Dermis blood vessel endothelial cell (primary cell): ENCODE measurements at regions not wholly inside any gene's neighbourhood (a gene's known extent, or its start where the extent isn't known, plus 50 kb on each side); places are given as distances from the start of the nearest gene placed in this dataset.
A peak's percentile ranks its signal among the peaks of the same experiment; 100 is the strongest.
"Not testable (repeated sequence)": the region's sequence is repeated elsewhere in the genome, so short reads cannot be mapped to it uniquely, and the experiment has no call there.

ENCODE experiments used
- DNase-seq: peaks from one replicate; pipeline ENCODE4 v3.0.0; 2010

DNA sequence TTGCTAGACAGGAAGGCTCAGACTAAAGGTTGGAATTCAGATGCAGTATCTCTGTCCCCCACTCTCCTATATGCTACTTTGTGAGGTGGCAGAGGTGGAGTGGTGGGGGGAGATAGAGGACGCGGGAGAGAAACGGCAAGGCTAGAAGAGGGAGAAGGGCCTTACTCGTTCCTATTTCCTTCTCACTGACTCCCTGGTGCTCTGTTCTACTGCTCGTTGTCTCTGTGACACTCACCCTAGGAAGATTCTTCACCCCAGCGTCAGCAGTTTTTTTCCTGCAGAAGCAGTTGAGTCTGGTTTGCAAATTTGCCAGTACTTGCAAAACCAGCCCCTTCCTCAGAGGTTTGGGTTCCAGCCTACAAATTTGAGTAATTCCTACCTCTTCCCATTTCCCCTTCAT is 801.1 kb upstream of the SLC35B3 start:
- no peak for DNase-seq

DNA sequence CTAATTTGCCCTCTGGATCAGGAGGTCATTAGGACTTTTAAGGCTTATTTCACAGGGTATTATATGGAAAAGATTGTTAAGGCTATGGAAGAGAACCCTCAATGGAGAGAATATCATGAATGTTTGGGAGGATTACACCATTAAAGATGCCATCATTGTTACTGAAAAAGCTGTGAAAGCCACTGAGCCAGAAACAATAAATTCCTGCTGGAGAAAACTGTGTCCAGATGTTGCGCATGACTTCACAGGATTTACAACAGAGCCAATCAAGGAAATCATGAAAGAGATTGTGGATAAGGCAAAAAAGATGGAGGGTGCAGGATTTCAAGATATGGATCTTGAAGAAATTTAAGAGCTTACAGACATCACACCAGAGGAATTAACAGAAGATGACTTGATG is 798.3 kb upstream of the SLC35B3 start:
- DNase-seq: no peak

DNA sequence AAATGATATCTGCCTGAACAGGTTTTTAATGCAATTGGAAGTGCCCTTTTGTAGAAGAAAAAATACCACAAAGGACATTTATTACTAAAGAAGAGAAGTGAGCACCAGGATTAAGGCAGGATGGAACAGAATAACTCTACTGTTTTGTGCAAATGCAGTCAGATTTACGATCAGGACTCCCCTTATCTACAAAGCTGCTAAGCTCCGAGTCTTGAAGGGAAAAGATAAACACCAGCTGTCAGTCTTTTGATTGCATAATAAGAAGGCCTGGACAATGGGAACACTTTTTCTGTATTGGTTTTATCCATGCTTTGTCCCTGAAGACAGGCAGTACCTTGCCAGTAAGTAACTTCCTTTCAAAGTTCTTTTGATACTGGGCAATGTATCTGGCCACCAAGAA is 797.9 kb upstream of the SLC35B3 start:
- no peak for DNase-seq

DNA sequence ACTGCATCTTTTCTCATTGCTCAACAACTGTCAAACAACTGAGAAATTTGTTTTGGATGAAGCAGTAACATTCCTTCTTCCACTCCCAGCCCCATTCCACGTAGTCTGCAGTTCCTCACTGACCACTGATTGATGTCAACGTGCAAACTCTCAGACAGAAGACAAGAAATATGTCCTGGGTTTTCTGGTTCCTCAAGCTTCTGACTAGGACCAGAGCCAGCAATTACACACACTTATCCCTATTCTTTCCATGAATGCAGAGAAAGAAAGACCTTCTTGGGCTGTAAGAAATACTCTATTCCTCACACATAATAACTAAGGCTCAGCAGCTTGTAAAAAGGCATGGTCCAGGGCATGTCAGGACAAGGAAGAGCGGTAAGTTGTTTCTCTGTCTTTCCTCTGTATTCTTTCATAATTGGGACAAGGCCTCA is 790.1 kb upstream of the SLC35B3 start:
- DNase-seq: no peak

DNA sequence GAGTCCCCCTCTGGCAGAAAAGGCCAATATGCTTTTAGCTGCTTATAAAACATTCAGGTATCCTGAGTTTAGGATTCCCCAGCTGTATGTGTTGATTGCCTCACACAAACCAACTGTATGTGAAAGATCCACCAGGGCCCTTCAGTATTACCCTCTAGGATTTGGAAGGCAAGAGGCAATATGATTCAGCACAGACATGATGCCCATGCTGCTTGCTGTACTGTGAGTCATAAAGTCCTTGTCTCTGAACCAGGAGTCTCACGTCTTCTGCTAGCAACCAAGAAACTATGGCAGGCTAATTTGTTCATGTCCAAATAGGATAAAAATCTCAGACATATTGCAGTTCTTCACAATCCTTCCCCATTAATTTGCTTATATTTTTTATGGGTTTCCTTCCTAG is 789.2 kb upstream of the SLC35B3 start:
- DNase-seq: no peak

DNA sequence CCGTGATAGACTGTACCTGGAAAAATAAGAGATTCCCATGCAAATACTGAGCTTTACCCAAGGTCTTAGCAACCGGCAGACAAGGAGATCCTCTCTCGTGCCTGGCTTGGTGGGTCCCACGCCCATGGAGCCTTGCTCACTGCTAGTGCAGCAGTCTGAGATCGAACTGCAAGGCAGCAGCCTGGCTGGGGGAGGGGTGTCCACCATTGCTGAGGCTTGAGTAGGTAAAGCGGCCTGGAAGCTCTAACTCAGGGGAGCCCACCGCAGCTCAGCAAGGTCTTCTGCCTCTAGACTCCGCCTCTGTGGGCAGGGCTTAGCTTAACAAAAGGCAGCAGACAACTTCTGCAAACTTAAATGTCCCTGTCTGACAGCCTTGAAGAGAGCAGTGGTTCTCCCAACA is 778.4 kb upstream of the SLC35B3 start:
- DNase-seq: not testable (repeated sequence)

DNA sequence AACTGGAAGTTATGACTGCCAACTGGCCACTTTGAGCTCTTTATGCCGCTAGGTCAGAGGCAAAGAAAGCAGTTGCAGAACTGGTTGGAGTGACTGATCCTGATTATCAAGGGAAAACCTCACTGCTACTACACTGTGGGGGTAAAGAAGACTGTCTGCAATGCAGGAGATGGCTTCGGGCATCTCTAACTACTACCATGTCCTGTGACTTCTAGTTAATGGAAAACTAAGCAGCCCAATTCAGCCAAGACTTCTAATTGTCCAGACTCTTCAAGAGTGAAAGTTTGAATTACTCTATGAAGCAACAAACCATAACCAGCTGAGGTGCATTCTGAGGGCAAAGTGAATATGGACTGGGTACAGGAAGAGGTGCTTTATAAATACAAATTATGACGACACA is 773.6 kb upstream of the SLC35B3 start:
- DNase-seq: no peak

DNA sequence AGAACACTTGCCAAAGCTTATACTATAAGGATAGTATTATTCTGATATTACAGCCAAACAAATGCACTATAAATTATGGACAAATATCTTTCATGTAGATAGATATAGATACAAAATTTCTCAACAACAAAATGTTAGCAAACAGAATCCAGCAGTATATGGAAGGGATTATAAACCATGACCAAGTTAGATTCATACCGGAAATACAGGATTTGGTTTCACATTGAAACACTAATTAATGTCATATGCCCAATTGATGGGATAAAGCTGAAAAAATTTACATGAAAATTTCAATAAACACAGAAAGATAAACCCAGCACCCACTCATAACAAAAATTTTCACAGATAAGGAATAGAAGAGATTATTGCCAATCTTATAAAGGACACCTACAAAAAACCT is 770.3 kb upstream of the SLC35B3 start:
- DNase-seq: no peak

DNA sequence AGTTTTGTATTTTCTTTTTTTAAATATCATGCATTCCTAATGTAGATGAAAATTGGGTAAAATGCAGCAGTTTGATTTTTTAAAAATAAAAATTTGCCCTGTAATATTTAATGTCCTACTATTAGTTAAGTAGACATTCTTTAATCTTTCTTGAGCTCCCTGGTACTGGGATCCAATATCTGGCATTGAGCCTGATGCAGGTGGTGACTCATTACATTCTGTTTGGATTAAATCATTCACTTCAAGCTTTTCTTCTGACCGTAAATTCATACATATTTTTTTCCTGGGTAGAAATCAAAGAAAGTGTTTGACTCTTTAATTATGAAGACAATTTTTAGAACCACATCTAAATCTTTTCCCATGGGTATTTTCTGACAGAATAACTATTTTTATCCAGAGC is 768.8 kb upstream of the SLC35B3 start:
- peak; percentile 64 for DNase-seq

DNA sequence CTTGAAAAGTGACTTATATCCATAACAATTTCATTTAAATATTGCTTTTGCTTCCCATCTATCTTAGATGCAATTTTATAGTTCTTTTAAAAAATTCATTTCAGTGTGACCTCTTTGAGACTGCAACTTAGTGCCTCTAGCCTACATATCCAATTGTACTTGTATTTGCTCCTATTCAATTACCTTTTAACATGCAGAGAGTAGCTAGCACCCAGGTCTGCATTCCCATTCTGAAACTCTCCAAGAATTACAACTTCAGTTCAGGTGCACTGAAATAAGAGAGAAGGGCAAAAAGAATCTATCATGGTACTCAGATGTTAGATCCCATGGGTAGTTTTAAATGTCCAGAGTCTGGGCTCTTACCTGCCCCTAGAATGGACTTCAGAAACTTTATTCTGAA is 765.4 kb upstream of the SLC35B3 start:
- DNase-seq: no peak

DNA sequence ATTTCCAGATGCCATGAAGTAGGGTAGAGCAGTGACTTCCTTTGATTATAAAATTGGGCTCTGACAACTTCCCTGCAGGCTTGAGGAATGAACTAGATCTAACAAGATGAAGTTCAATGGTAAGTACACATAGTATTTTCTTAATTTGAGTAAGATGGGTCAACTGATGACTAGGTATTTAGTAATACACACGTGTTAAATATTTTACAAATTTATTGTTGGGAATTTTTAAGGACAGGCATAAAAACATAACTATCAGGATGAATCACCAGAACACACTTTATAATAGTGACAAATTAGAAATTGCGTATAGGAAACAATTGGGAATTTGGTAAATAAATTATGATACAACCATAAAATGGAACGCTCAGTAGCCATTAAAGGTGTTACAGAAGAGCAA is 762.4 kb upstream of the SLC35B3 start:
- DNase-seq: no peak

DNA sequence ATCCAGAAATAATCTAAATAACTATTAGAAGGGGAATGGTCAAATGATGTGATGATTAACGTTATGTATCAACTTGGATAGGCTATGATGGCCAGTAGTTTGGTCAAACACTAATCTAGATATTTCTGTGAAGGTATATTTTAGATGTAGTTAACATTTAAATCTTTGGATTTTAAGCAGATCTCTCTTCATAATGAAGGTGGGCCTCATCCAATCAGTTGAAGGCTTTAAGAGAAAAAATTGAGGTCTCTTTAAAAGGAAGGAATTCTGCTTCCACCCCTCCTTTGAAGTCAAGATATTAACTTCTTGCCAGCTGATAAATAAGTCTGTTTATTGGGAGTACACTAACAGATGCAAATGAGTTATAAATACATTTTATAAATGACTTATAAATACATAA is 760.0 kb upstream of the SLC35B3 start:
- no peak for DNase-seq

DNA sequence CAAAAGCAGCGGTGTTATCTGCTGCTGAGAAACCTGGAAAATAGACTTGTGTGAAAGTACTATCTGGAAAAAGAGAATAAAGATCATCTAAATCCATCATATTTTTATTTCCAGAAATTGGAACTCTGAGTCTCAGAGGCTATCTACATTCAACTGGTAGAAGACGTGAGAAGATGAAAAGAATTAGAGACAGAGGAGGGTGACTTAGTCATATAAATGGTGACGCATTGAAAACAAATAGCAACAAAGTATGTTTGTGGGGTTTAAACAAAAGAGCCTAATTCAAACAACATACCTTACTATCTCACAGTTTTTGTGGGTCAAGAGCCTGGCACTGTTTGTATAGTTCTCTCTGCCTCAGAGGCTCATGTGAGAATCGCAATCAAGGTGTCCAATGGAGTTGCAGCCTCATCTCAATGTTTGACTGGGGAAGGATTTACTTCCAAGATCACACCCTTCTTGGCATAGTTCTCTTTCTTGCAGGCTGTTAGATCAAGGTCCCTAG is 757.1 kb upstream of the SLC35B3 start:
- no peak for DNase-seq

DNA sequence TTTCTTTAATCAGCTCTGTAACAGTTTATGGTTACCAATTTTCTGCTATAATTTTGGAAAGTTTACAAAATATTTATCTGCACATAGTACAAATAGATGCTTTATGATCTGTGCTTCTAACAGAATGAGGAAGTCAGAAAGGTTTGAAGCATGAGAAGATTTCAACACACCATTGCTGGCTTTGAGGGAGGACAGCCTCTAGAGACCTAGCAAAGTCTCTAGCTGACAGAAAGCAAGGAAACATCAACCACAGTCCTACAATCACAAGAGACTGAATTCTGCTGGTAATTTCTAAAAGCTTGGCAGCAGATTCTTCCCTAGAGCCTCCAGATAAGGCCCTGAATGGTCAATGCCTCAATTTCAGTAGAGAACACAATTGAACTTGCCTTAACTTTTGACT is 750.8 kb upstream of the SLC35B3 start:
- DNase-seq: no peak

DNA sequence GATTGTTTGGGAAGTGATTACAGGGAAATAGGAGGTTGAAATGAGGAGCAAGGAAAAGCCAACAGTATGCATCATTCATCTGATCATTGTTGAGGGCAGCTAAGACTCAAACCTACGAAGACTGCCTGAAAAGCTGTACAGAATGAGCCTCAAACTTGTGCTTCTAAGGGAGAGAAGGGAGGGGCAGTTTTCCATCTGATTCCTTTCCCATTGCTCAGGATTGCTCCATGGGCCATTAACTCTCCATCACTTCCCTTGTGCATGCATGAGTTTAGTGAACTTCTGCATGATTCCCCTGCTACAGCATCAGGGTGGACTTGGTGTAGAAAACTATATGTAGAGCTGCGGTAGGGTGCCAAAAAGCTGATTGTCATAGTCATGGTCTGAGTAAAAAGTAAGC is 742.7 kb upstream of the SLC35B3 start:
- no peak for DNase-seq

DNA sequence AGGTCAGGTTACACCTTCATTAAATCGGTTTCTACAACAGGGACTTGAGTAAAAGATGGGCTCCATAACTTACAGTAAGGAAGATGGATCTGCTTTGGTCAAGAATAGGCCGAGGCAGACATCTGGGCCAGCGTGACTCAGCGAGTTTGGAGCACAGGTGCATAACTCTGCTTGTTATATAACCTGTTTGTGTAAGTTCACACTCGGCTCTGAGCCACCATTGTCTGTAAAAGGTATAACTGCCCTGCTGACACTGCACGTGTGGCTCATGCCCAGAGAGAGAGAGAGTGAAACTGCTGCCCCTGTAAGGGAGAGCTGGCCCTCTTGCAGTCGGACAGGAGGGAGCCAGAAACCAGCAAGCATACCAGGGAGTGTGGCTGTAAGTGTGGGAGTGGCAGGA is 737.9 kb upstream of the SLC35B3 start:
- no peak for DNase-seq

DNA sequence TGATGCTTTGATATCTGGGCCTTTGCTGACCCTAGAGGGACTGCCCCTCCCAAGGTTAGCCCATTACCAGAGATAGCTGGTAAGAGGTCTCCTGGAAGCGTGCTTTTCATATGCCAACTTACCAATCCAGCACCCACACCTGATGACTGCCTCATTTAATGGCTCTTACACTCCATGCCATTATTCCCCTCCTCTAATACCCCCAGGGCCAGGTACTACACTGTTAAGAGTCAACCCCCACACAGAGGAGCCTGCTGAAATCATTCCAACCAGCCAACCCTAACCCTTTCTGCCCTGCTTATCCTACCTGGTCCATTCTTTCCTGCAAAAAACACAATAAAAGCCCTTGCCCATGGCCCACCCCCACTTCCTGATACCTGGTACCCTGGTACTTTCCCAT is 736.8 kb upstream of the SLC35B3 start:
- no peak for DNase-seq

DNA sequence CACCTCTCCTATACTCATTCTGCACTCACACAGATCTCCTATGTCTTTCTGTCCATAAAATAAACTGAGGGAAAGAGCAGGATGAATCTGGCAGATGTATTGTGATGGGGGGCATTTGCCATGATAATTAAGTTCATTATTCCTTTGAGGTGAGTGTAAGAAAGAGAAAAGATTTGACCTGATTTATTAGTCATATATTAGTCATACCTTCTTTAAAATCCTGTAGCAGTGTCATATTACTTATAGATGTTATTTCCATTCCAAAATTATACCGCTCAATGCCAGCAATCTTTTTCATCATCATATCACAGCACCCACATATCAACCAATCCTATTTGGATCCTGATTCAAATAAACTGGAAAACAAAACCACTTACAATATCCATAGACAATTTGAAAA is 733.3 kb upstream of the SLC35B3 start:
- no peak for DNase-seq

DNA sequence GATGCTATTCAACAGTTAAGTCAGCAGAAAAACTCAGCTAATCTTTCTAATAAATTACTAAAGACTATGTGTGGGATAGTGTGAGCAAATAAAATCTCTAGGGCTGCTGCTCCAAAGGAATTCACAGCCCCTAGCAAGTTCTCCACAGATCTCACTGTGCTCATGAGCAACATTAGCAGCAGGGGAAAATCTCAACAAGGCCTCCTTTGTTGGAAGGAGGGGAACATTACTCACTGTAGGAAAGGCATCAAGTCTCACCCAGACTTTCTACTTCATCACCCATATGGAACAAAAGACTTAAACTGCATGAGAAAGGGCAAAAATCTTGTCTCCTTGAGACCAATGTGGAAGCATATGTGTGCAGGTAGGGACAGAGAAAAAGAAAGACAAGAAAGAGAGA is 726.4 kb upstream of the SLC35B3 start:
- DNase-seq: no peak

DNA sequence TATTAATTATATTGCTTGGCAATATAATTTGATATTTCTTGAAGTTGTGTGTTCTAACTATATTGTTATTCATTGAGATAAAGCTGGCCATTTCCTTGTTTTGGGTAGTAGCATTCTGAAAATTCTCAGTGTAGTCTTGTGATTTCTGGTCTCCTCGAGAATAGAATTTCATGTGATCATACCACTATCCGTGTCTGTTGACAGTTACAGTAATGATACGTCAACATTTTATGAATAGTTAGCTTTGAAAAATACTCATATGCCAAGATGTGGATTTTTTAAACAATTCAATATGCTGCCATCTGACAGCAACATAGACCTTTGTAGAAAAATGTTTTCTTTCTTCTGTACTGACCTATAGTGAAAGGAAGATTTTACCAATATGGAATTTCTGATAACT is 723.7 kb upstream of the SLC35B3 start:
- DNase-seq: no peak

DNA sequence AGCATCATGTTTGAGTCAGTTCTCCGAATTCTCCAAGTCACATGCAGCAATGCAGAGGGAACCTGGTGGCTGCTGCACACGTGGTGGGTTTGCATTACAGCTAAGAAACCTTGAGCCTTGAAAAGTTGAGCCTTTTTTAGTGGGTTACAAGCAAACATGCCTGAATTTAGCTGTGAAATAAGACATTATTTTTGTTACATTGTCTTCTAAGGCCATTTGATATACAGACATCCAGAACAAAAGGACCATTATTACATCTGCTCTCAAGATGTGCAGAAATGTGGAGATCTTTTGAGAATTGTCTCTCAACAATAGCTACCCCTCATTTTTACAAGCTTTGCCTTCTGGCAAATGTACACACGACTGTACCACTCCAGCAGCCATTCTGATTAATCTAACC is 720.5 kb upstream of the SLC35B3 start:
- DNase-seq: no peak

DNA sequence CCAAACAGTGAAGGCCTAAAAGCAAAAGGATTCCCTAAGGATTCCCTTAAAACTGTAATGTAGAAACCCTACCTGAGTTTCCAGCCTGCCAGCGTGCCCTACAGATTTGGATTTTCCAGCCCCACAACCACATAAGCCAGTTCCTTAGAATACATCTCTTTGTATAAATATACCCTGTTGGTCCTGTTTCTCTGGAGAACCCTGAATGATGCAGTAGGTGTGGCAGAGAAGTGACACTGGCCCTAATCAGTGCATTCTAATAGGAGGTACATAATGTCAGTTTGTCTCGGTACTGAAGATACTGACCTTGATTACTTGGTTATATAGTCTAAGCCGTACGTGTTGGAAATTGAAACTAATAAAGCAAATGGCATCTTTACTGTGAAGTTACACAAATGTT is 707.8 kb upstream of the SLC35B3 start:
- DNase-seq: no peak

DNA sequence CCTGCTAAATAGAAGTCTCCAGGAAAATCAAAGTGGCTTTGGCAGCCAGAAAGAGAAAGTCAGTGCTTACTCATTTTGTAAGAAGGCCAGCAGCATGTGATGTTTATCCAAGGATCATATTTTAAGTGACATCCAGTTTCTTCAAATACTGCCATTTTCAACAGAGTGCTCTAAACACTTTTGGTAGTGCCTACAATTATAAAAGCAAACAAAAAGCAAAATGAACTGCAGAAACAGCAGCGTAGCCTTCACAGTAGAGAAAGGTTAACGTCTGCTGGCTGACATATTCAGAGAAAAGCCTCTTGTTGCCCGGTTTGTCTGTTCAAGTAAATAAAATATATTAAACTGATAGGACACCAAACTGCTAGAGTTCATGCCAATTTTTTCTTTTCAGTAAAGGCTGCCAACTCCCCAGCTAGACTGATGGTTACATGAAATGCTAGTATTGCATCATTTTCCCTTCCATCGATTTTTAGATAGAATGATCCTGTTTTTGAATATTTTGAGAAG is 705.7 kb upstream of the SLC35B3 start:
- no peak for DNase-seq

DNA sequence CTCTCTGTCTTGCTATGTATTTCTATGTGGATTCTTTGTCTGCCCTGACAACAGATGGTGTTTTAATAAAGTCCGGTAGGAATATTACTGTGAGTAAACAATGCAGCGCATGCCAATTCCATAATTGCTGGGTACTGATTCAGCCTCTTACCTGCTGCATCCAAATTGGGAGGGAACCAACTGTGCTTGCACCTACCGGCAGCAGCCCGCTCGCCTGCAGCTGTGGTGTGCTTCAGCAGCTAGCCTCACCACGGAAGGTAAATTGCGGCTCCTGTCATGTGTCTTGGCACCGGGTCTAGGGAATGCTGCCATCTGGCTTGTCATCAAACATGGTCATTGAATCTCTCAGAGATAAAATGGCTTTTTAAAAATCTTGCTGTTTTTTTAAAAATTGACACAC is 704.8 kb upstream of the SLC35B3 start:
- no peak for DNase-seq

DNA sequence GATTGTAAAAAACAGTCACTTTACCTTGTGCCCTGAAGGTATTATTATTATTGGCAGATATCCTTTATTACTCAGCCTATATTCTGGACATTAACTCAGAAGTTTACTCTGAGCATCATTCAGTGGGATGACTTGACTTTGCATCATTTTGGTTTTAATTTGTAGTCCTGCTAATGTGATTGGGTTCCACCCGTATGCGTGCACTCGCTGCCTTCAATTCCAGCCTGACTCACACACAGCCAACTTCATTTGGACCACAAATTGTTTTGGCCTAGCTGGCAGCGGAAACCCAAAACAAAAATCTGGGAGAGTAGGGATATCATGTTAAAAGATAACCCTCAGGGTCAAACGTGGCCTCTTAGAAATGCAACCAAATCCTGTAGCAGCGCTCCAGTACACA is 704.4 kb upstream of the SLC35B3 start:
- no peak for DNase-seq

DNA sequence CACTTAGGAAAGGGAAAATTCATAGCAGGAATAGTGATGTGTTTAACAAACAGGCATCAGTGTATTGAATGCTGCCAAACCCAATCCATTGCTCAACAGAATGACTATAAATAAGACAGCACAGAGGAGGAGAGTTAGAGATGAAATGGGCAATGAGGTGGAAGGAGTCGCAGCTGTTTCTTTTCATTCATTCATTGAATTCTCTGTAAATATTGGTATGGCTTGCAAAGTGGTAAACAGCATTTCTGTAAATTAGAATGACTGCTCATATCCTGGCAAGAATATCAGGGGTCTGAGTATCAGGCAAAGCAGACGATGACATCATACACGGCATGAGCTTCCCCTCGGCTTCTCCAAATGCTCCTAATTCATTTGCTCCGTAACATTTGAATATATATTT is 703.6 kb upstream of the SLC35B3 start:
- no peak for DNase-seq
